NT2/D1 (cell line): ENCODE measurements at regions not wholly inside any gene's neighbourhood (a gene's known extent, or its start where the extent isn't known, plus 50 kb on each side); places are given as distances from the start of the nearest gene placed in this dataset.
"Not testable (repeated sequence)": the region's sequence is repeated elsewhere in the genome, so short reads cannot be mapped to it uniquely, and the experiment has no call there.

Experiments
- DNase-seq: peaks from one replicate; pipeline ENCODE4 v3.0.0-alpha.2; 2011; ENCODE audit warnings: low read depth, low spot score
- H3K27me3 ChIP-seq: 2 replicates; pipeline ENCODE4 v1.6.0; 2011; ENCODE audit warnings: mild to moderate bottlenecking; ENCODE audit not compliant: insufficient read length, insufficient read depth
- H3K36me3 ChIP-seq: 2 replicates; pipeline ENCODE4 v1.6.1; 2011; ENCODE audit warnings: mild to moderate bottlenecking, low read length, mixed read lengths; ENCODE audit not compliant: insufficient read depth, insufficient read length
- H3K4me1 ChIP-seq: 2 replicates; pipeline ENCODE4 v1.5.1; 2011; ENCODE audit not compliant: insufficient read depth, insufficient read length
- H3K4me3 ChIP-seq: 2 replicates; pipeline ENCODE4 v1.5.1; 2011; ENCODE audit warnings: low read depth; ENCODE audit not compliant: insufficient read length
- H3K9ac ChIP-seq: 2 replicates; pipeline ENCODE4 v1.6.0; 2011; ENCODE audit warnings: low read depth; ENCODE audit not compliant: insufficient read length
- H3K9me3 ChIP-seq: 2 replicates; pipeline ENCODE4 v1.5.1; 2011; ENCODE audit warnings: mild to moderate bottlenecking, low read length; ENCODE audit not compliant: insufficient read depth
- SUZ12 ChIP-seq: IDR thresholded peaks from 2 replicates; pipeline ENCODE4 v1.6.1; 2011; ENCODE audit not compliant: insufficient read length, insufficient read depth; ENCODE audit errors: extremely low read depth
- YY1 ChIP-seq: IDR thresholded peaks from 2 replicates; pipeline ENCODE4 v1.6.1; 2011; ENCODE audit not compliant: insufficient read length, insufficient read depth
- ZNF274 ChIP-seq: IDR thresholded peaks from 2 replicates; pipeline ENCODE4 v1.6.1; 2011; ENCODE audit warnings: mild to moderate bottlenecking, low read depth, low read length

GRCh38 chr2:35858216-35858615 is 497.4 kb upstream of the CRIM1 start:
- Histone ChIP-seq H3K9ac (no peak overlapping the region), H3K36me3 (no peaks in the 10 kb centered on the region), H3K4me3 (no peak overlapping the region), H3K4me1 (no peaks in the 10 kb centered on the region), H3K27me3 (no peaks in the 10 kb centered on the region), H3K9me3 (no peaks in the 10 kb centered on the region)
- no peak for DNase-seq
- TF ChIP-seq YY1 (no peak), SUZ12 (no peak), ZNF274 (no peak)

GRCh38 chr2:35857498-35857897 is 498.1 kb upstream of the CRIM1 start:
- no peak for DNase-seq
- Histone ChIP-seq H3K4me3 (no peak overlapping the region), H3K27me3 (no peaks in the 10 kb centered on the region), H3K36me3 (no peaks in the 10 kb centered on the region), H3K9me3 (no peaks in the 10 kb centered on the region), H3K4me1 (no peaks in the 10 kb centered on the region), H3K9ac (no peak overlapping the region)
- TF ChIP-seq YY1 = no peak
- no peak for TF ChIP-seq SUZ12
- no peak for TF ChIP-seq ZNF274

- H3K4me3 ChIP-seq = no peak overlapping the region
- H3K27me3 ChIP-seq = no peaks in the 10 kb centered on the region
- no peak for DNase-seq
- H3K4me1 ChIP-seq = no peaks in the 10 kb centered on the region
- TF ChIP-seq SUZ12 (no peak), YY1 (no peak)
- no peaks in the 10 kb centered on the region for H3K9me3 ChIP-seq
- H3K9ac ChIP-seq = no peak overlapping the region
- no peaks in the 10 kb centered on the region for H3K36me3 ChIP-seq
Observed at GRCh38 chr2:35831385-35831784, 524.2 kb upstream of the CRIM1 start.

GRCh38 chr2:35830833-35831232 is 524.7 kb upstream of the CRIM1 start:
- no peak for TF ChIP-seq SUZ12
- TF ChIP-seq YY1 = no peak
- TF ChIP-seq ZNF274 = no peak
- H3K27me3 ChIP-seq = no peaks in the 10 kb centered on the region
- H3K36me3 ChIP-seq = no peaks in the 10 kb centered on the region
- H3K4me3 ChIP-seq = no peak overlapping the region
- H3K4me1 ChIP-seq = no peaks in the 10 kb centered on the region
- no peak for DNase-seq
- no peak overlapping the region for H3K9ac ChIP-seq
- no peaks in the 10 kb centered on the region for H3K9me3 ChIP-seq

GRCh38 chr2:35827086-35827485 is 528.5 kb upstream of the CRIM1 start:
- Histone ChIP-seq H3K4me3 (no peak overlapping the region), H3K36me3 (no peaks in the 10 kb centered on the region), H3K9ac (no peak overlapping the region), H3K4me1 (no peaks in the 10 kb centered on the region), H3K9me3 (no peaks in the 10 kb centered on the region), H3K27me3 (no peaks in the 10 kb centered on the region)
- no peak for DNase-seq
- no peak for TF ChIP-seq YY1
- no peak for TF ChIP-seq ZNF274
- TF ChIP-seq SUZ12 = no peak

- no peak for TF ChIP-seq ZNF274
- no peak for TF ChIP-seq YY1
- no peak for TF ChIP-seq SUZ12
- H3K4me3 ChIP-seq = no peak overlapping the region
- peak; percentile 23 for DNase-seq
Observed at GRCh38 chr2:35822716-35823115, 532.9 kb upstream of the CRIM1 start.

GRCh38 chr2:35821675-35822074 is 533.9 kb upstream of the CRIM1 start:
- H3K36me3 ChIP-seq = no peaks in the 10 kb centered on the region
- peak; percentile 40 for DNase-seq
- H3K4me1 ChIP-seq = no peaks in the 10 kb centered on the region
- no peak for TF ChIP-seq SUZ12
- H3K9me3 ChIP-seq = no peaks in the 10 kb centered on the region
- H3K9ac ChIP-seq = no peak overlapping the region
- no peaks in the 10 kb centered on the region for H3K27me3 ChIP-seq
- H3K4me3 ChIP-seq = no peak overlapping the region

More at GRCh38 chr2:35822716-35823115, 532.9 kb upstream of the CRIM1 start:
- Histone ChIP-seq H3K36me3 (no peaks in the 10 kb centered on the region), H3K27me3 (no peaks in the 10 kb centered on the region), H3K9ac (no peak overlapping the region), H3K4me1 (no peaks in the 10 kb centered on the region), H3K9me3 (no peaks in the 10 kb centered on the region)

GRCh38 chr2:35820391-35820790 is 535.2 kb upstream of the CRIM1 start:
- H3K27me3 ChIP-seq = no peaks in the 10 kb centered on the region
- H3K36me3 ChIP-seq = no peaks in the 10 kb centered on the region
- no peak overlapping the region for H3K4me3 ChIP-seq
- H3K9me3 ChIP-seq = no peaks in the 10 kb centered on the region
- DNase-seq = no peak
- no peaks in the 10 kb centered on the region for H3K4me1 ChIP-seq
- TF ChIP-seq YY1 = no peak
- TF ChIP-seq ZNF274 = no peak
- H3K9ac ChIP-seq = no peak overlapping the region

- no peaks in the 10 kb centered on the region for H3K36me3 ChIP-seq
- TF ChIP-seq ZNF274 = no peak
- TF ChIP-seq YY1 = no peak
- TF ChIP-seq SUZ12 = no peak
- H3K4me1 ChIP-seq = no peaks in the 10 kb centered on the region
- H3K4me3 ChIP-seq = no peak overlapping the region
- H3K27me3 ChIP-seq = no peaks in the 10 kb centered on the region
- H3K9ac ChIP-seq = no peak overlapping the region
- no peaks in the 10 kb centered on the region for H3K9me3 ChIP-seq
- no peak for DNase-seq
Observed at GRCh38 chr2:35819033-35819432, 536.5 kb upstream of the CRIM1 start.

- not testable (repeated sequence) for H3K9me3 ChIP-seq, H3K9ac ChIP-seq, H3K4me3 ChIP-seq, H3K27me3 ChIP-seq, DNase-seq, H3K36me3 ChIP-seq, H3K4me1 ChIP-seq
Observed at GRCh38 chr2:35818359-35818758, 537.2 kb upstream of the CRIM1 start.

GRCh38 chr2:35814597-35814996 is 541.0 kb upstream of the CRIM1 start:
- not testable (repeated sequence) for H3K9ac ChIP-seq, H3K4me3 ChIP-seq, H3K9me3 ChIP-seq, H3K36me3 ChIP-seq, DNase-seq, H3K4me1 ChIP-seq, H3K27me3 ChIP-seq
